ENCODE measurements at regions not wholly inside any gene's neighbourhood (a gene's known extent, or its start where the extent isn't known, plus 50 kb on each side); places are given as distances from the start of the nearest gene placed in this dataset.

DNA sequence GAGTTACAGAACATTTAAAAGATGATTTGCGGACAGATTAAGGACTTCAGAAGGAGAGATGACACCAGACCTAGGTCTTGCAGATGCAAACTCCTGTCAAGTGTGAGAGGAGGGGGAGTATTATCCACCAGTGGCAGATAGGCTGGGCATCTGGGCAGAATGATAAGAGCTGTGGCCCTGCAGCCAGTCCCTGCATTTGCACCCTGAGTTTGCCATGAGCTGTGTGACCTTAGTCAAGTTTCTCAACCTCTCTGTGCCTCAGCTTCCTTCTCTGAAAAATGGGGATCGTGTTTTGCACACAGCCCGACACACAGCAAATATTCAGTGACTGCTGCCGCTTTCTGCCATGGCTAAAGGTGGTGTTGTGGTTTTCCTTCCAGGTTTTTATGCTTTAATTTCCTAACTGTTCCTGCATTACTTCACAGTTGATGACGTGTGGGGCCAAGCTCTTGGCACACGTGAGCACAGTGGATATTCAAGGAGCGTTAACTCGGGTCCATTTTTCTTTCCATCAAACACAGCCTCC, 516.2 kb downstream of the CDH26 start:
- no peak for DNase-seq (ENCODE audit: low read depth in 2 of 2)

DNA sequence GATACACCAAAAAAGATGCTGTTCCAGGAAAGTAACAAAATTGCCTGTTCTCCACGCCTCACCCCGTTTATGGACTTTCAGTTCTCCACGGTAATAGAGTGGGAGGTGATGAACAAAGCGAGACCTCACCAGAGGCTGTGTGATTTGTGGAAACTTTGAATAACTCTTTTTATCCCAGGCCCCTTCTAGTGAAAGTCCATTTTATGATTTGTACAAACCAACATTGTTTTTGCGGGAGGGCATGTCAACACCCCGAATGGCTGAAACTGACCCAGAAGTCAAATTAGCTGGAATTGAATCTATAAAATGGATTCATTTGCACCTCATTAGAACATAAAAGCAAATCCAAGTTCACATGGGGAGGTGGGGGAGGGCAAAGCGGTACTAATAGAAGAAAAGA, 517.8 kb downstream of the CDH26 start:
- DNase-seq (ENCODE audit: low read depth in 2 of 2), result no peak

DNA sequence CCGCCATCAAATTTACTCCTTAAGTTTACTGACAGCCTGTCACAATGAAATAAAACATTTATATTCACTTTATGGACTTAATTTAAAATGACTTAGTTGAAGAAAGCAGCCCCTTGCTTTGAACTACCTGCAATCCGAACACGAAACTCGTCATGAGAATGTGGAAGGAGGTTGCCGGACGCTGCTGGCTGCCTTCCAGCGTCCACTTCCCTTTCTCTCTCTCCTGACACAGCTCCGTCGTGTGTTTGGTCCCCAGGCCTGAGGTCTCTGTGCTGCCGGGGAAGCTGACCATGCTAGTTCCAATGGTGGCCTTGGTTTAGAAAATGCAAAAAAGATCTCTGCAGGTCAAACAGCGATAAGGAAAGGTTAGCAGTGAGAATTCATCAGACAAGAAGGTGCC, 519.7 kb downstream of the CDH26 start:
- no peak for DNase-seq (ENCODE audit: low read depth in 2 of 2)

DNA sequence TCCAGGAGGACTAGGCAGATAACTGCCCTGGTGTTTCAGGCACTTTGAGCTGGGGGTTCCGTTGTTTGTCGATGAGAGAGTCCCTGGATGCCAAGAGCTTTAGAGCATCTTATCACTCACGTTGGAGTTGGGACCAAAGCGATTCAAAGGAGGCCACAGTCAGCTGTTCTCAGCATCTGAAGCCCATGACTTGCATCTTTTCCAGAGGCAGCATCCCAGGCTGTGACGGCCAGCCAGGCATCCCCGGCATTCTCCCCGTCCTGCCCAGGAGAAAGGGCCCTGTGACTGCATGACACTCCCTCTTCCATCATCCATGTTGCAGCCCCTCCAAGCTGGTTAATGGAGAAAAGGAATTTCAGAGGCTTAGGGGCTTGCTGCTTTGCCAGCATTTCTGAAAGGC, 520.3 kb downstream of the CDH26 start:
- no peak for DNase-seq (ENCODE audit: low read depth in 2 of 2)

DNA sequence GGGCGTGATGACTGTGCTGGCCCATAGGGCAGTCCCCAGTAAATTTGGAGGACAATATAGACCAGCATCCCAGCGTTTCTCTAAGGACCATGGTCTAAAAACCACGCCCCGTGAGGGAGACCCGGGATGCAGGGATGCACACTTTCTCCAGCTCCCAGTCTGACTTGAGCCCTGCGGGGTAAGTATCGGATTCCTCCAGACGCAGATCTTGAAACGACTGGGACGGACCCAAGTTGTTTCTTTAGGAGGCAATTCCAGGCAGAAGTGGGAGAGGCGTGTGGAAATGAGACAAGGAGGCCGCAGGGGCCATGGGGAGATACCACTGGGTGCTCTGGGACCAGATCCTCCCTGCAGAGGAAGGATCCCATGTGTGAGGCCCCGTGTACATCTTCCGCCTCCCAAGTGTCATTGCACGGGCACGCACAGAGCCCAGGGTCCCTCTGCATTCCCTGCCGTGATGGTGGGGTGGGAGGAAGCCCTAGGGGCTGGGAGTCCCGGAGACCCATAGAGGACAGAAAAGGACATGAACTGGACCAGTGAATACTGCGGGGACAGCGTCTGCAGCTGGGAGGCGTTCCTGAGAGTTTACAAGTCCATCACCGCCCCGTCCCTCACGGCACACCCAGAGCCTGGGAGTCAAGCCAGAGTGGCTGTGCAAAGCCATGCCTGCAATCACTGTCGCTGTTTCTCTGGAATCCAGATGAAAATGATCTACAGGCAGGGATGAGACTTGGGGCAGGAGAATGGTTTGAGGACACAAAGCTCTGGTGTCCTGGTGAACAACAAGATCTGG, 522.9 kb downstream of the CDH26 start:
- no peak for DNase-seq (ENCODE audit: low read depth in 2 of 2)

DNA sequence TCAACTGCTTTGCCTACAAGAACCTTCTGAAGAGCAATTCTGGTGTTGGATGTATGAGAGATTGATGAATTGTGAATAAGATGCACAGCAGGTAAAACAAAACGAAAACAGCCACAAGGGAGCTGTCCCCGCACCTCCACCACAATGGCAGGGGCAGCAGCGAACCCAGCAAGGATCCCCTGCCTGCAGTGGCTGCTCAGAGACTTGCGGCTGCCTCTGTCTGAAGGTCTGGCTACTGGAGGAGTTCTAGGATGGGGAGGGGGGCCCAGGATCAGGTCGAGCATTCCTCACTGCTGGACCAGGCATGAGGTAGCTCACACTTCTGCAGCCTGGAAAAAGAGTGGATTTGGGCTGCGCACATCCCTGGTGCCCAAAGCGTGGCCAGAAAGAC, 523.5 kb downstream of the CDH26 start:
- DNase-seq (ENCODE audit: low read depth in 2 of 2), result no peak

DNA sequence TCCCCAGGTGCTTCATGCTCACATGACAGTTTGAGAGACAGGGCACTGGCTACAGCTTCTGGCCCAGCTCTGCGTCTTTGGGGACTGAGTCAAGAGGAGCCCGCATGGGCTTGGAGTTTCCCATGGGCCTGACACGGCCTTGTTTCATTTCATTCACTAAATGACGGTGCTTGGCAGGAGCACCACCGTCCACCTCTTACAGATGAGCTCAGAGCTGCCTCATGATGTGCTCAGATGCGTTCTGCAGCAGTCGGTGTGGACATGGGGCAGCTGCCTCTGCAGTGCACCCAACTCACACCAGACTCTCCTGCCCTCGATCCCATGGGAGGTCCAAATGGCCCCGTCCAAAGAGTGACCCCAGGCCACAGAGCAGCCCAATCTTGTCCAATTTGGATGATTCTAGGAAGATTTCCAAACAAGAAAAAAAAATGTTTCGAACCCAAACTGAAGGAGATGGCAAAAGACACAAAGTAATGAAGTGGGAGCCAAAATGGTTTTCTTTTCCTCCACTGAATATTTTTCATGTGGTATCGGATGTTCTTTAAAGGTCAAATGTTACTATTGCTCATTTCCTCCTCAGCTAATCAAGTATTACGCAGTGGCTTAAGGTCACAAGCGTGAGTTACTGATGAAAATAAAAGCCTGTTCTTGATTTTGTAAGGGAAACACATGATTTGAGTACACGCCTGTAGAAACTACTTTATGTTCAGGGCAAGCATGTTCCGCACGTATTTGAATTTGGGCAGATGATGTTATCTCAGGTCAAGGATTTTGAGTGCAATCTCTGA, 524.2 kb downstream of the CDH26 start:
- no peak for DNase-seq (ENCODE audit: low read depth in 2 of 2)

DNA sequence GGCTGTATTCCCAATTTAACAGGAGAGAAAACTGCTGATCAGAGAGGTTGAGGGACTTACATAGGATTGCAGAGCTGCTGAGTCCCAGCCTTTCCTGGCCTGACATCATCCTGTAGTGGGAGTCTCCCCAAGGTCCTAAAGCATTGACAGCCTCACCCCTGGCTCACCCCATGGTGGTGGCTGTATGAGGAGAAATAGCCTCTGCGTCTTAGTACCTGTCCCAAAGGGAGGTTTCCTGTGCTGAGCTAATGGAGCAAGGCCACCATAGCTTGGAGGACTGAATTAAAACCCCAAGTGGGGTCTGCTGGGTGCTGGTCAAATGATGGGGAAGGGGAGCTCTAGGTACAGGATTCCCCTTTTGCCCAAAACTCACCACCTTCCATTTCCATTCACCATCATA, 525.1 kb downstream of the CDH26 start:
- DNase-seq (ENCODE audit: low read depth in 2 of 2), result no peak

DNA sequence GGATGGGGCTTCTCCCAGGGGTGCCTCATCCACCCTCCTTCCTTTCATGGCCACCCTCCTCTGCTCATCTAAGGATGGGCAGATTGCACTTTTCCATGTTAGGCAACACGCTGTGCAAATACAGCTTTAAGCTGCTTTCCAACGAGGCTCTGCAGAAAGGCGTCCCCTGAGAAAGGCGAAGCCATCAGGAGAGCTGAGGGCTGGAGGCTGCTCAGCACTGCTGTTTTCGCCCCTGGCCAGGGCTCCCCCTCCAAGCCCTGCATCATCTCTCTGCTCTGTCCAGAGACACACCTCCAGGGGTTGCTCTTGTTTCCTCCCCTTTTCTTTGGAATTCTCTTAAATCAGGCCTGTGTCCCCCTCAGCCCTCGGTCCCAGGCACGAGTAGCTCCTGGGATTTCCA, 526.1 kb downstream of the CDH26 start:
- no peak for DNase-seq (ENCODE audit: low read depth in 2 of 2)

DNA sequence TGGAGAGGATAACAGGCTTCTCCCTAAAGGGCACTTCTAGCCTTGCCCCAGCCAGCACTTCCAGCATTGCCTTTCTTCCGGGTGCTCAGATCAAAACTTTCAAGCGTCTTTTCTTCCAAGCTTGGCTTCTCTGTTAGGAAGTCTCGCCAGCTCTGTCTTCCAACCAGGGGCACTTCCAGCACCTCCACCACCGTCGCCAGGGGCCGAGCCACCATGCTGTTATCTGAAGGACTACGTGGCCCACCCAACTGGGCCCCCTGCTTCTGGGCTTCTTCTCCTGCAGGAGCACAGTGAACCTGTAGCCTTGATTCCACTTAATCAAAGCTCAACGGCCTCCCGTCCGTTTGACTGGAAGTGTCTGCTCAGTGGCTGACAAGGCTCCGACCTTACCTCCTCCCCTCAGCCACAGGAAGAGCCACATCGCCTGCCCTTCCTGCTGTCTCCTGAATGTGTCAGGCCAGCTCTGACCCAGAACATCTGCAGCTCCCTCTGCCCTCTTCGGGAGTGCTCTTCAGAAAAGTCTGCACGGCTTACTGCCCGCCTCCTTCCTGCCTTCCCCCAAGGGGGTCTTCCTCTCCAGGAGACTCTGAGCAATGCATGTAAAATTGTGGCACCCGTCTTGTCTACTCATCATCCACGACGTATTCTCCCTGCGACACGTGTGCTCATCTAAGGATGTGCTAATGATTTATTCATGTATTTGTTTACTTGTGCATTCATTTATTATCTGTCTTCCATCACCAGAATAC, 527.0 kb downstream of the CDH26 start:
- DNase-seq (ENCODE audit: low read depth in 2 of 2), result no peak

DNA sequence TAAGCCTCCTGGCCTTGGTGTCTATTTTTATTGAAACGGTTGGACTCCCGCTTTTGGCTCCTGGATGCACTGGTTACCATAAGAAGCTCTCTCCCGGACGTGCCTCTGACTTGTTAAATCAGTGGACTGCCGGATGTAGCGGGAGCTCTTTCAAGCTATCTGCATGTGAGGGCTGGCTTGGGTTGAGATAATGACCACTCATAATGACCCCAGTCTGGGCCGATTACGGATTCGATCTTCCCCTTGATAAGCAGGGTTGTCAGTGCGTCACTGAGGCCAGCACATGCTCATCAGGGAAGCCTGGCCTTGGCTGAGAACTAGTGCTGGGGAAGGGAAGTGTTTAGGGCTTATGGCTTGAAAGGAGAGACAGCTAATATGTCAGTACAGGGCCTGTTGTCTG, 528.1 kb downstream of the CDH26 start:
- DNase-seq (ENCODE audit: low read depth in 2 of 2), result no peak

DNA sequence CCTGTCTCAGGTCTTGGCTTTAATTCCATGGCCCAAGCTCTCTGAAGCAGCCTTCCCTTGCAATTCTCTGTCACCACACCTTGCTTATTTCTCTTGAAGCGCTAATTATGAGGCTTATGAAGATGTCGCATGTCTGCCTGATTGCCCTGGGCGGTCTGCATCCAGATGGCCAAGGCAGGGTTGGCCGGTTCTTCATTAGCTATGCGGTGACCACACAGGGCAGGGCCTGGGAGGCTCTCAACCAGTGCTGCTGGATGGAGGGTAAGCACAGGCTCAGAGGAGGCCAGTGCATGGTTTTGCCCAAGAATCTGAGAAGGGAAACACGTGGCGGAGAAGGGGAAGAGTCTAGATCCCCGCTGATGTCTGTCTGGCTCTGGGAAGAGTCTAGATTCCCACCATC, 528.7 kb downstream of the CDH26 start:
- no peak for DNase-seq (ENCODE audit: low read depth in 2 of 2)

DNA sequence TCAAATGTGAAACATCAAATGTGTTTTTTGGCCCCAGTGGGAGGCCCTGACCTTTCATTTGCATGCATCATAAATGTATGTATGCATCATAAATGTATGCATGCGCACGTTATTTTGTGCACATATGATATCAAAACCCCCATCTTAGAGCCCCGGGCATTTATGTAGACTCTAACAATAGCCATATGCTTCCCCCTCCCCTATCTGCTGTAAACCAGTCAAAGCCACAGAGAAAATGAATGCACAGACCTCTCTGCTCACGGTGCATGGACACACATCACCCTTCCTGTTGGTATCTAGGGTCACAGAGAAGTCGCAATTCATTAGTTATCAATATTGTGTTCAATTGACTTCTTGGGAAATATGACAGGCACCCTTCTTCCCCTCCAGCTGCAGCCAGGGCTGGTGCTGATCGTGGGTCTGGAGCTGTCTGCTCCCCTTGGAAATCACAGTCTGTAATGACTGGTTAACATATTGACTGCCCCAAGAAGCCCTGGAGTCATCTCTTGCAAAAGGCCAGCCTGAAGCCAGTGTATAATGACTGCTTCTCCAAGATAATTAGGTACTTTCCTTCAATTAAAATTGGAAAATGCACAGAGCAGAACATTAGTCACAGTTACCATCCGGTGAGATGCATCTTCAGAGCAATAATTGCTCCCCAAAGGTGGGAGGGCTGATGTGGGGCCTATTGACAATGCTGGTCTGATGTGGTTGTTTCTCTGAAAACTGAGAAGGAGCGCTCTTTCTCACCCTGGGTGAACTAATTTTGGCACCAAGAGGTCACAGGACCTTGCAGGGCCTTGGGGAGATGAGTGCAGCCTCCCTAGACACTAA, 532.2 kb downstream of the CDH26 start:
- DNase-seq (ENCODE audit: low read depth in 2 of 2), result no peak

DNA sequence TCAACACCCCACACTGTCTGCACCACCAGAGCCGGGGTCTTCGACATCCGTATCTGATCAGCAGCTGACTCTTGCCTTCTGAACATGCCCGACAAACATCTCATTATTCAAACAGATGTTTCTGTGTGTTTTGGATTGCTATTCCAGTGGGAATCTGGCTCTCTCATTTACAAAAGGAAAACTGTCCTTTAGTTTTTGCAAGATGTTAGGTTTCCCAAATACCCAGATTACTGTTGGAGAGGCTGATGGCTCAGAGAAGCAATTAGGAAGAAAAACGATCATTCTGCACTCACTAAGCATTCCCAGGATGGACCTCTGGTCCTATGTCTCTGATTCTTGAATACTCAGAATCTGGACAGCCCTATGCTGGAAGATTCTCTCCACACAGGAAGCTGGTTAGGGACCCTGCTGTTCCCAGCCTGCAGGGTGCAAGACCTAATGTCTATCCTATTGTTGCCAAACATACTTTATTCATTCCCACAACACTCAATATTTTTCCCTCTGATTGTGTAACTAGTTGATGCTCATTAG, 532.9 kb downstream of the CDH26 start:
- no peak for DNase-seq (ENCODE audit: low read depth in 2 of 2)

DNA sequence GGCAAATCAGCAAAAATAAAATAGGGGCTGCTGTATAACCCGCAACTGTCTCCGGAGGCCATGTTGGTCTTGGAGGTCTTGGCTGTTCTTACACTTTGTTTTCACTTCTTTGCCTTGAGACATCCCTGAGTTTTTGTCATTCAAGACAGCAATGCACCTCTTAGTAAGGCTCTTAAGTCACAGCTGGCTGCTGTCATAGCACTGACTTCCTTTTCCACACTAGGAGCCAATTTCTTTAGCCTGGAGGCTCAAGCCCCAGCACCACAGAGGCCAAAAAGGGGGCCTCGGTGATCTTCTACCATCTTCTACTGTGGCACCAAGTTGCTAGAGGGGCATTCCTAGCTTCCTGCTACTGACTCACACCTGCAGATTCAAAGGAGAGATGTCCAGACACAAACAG, 536.3 kb downstream of the CDH26 start:
- no peak for DNase-seq (ENCODE audit: low read depth in 2 of 2)

DNA sequence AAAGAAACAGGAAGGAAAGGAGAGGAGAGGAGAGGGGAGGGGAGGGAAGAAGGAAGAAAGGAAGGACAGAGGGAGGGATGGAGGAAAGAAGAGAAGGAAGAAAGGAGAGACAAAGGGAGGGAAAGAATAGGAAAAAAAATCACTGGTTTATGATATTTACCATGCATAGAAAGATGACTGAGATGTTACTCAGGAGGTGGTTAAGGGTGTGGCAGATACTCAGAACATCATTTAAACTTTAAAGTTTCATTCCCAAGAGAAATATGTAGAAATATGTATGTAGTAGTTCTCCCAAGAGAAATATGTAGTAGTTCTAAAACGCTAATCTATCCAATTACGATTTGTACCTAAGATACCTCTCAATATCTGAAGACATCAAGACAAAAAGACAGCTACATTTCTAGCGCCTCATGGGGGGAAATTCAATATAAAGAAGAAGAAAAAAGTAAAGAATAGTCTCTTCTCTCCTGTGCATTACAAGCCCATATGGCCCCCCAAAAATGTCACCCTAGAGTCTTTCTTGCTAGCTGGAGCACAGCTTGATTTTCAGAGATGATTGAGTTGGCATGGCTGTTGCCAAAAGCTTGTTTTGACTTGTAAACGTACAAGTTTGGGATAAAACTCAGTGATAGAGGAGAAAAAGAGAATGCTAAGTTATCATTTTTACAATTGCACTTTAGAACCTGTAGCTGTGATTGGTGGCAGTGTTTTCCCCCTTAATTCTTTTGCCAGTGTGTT, 539.2 kb downstream of the CDH26 start:
- no peak for DNase-seq (ENCODE audit: low read depth in 2 of 2)

DNA sequence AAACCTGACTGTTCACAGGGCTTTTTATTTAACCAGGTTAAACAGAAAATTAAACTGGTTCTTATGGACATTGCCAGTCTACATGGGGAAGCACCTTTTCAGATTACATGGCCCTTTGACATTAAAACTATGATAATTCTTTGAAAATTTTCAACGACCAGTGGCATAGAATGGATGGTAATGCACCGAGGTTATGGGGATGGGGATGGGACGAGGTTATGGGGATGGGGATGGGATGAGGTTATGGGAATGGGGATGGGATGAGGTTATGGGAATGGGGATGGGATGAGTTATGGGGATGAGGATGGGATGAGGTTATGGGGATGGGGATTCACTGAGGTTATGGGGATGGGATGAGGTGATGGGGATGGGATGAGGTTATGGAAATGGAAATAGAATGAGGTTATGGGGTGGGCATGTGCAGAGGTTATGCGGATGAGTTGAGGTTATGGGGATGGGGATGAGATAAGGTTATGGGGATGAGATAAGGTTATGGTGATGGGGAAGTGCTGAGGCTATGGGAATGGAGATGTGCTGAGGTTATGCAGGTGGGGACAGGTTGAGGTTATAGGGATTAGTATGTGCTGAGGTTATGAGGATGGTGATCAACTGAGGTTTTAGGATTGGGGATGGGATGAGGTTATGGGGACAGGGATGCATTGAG, 541.9 kb downstream of the CDH26 start:
- no peak for DNase-seq (ENCODE audit: low read depth in 2 of 2)

DNA sequence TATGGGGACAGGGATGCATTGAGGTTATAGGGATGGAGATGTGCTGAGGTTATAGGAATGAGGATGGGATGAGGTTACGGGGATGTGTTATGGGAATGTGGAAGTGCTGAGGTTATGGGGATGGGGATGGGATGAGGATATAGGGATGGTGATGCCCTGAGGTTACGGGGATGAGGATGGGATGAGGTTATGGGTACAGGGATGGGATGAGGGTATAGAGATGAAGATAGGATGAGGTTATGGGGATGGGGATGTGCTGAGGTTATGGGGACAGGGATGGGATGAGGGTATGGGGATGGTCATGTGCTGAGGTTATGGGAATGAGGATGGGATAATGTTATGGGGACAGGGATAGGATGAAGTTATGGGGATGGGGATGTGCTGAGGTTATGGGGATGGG, 542.8 kb downstream of the CDH26 start:
- DNase-seq (ENCODE audit: low read depth in 2 of 2), result no peak

DNA sequence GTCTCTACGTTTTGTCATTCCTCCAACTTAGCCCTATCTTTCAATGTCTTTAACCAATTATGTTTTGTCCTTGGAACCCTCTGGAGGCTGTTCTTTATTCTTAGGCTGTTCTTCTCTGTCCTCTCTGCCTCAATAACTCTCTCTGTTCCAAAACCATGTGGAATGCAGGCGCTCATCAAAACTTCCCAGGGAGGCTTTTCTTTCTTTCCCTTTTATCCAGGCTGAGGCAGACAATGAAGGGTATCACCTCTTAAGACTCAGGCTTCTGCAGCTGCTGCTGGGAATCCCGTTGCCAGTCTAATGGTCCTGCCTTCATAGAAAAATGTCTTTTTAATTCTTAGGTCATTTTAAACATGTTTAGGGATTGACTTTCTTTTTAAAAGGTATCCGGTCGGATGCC, 544.7 kb downstream of the CDH26 start:
- DNase-seq (ENCODE audit: low read depth in 2 of 2), result no peak

DNA sequence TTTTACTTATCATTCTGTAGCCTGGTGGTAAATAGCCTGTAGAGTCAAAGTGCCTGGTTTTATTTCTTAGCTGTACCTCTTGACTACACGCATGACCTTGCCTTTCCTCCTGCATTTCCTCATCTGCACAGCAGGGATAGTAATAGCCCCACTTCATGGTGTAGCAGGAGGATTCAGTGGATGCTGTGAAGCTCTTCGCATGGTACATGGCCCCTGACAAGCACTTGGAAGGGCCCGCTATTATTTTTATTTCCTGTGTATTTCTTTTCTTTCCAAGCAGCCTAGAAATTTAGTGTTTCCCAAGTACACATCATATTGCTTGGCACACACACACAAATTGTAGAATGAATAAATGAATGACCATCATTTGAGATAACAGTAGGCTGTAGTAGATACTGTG, 547.2 kb downstream of the CDH26 start:
- no peak for DNase-seq (ENCODE audit: low read depth in 2 of 2)
